ENCODE measurements at regions not wholly inside any gene's neighbourhood (a gene's known extent, or its start where the extent isn't known, plus 50 kb on each side); places are given as distances from the start of the nearest gene placed in this dataset.

- no peak overlapping the region for H3K4me3 ChIP-seq (ENCODE audit: low read depth, low read length)
- TF ChIP-seq MYC (IDR thresholded peaks at IDR 0.05; ENCODE audit: low read depth, low read length) = no peak
- TF ChIP-seq CTCF (IDR thresholded peaks at IDR 0.05; ENCODE audit: low read depth, low read length) = no peak
- TF ChIP-seq POLR2A (IDR thresholded peaks at IDR 0.05; ENCODE audit: extremely low read depth, insufficient read length) = no peak
- TF ChIP-seq MAX (IDR thresholded peaks at IDR 0.05; ENCODE audit: low read depth, low read length) = no peak
- DNase-seq (ENCODE audit: low read depth) = no peak
Observed at GRCh38 chr1:94708811-94709210, 111.3 kb upstream of the SLC44A3 start.

DNA sequence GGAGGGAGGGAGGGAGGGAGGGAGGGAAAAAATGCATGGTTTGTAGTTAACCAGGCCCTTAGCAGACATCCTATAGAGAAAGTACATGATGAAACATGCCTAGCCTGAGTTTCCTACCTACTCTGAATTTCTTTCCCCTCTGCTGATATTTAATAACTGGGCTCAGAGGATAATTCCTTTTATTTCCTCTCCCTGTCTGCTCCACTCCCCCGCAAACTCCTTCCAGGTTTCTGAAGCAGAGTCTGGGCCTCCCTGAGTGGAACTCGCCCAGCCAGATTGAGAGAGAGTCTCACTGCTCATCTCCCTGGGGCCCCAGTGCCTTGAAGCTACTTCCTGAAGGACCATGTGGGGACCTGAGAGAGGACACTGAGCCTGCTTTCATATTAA lies 111.9 kb upstream of the SLC44A3 start:
- no peak overlapping the region for H3K4me3 ChIP-seq (ENCODE audit: low read depth, low read length)
- DNase-seq (ENCODE audit: low read depth) = peak; percentile 61
- no peak for TF ChIP-seq MAX (IDR thresholded peaks at IDR 0.05; ENCODE audit: low read depth, low read length)
- TF ChIP-seq MYC (IDR thresholded peaks at IDR 0.05; ENCODE audit: low read depth, low read length) = no peak
- no peak for TF ChIP-seq CTCF (IDR thresholded peaks at IDR 0.05; ENCODE audit: low read depth, low read length)
- no peak for TF ChIP-seq POLR2A (IDR thresholded peaks at IDR 0.05; ENCODE audit: extremely low read depth, insufficient read length)

- TF ChIP-seq MAX (IDR thresholded peaks at IDR 0.05; ENCODE audit: low read depth, low read length) = no peak
- no peak for TF ChIP-seq POLR2A (IDR thresholded peaks at IDR 0.05; ENCODE audit: extremely low read depth, insufficient read length)
- no peak for TF ChIP-seq MYC (IDR thresholded peaks at IDR 0.05; ENCODE audit: low read depth, low read length)
- TF ChIP-seq CTCF (IDR thresholded peaks at IDR 0.05; ENCODE audit: low read depth, low read length) = no peak
- H3K4me3 ChIP-seq (ENCODE audit: low read depth, low read length) = no peak overlapping the region
Observed at GRCh38 chr1:94707321-94708298, 112.5 kb upstream of the SLC44A3 start.

DNA sequence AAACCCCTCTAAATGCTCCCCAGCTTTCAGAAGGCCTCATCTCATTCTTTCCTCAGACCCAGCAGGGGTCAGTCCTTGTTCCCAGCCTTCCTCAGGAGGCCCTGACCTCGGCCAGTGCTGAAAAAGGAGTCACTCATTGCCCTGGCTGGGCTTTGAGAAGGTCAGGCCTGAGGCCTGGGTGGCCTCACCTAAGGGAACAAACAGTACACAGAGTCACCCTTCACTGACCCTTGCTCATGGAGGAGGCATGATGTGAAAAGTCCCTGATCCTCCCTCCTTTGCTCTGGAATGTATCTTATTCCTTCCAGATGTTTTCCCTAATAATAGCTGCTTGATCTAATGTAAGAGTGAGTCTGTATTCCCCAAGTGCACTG lies 117.7 kb upstream of the SLC44A3 start:
- DNase-seq (ENCODE audit: low read depth) = no peak
- no peak for TF ChIP-seq POLR2A (IDR thresholded peaks at IDR 0.05; ENCODE audit: extremely low read depth, insufficient read length)
- no peak for TF ChIP-seq MAX (IDR thresholded peaks at IDR 0.05; ENCODE audit: low read depth, low read length)
- no peak for TF ChIP-seq CTCF (IDR thresholded peaks at IDR 0.05; ENCODE audit: low read depth, low read length)
- TF ChIP-seq MYC (IDR thresholded peaks at IDR 0.05; ENCODE audit: low read depth, low read length) = no peak
- H3K4me3 ChIP-seq (ENCODE audit: low read depth, low read length) = no peak overlapping the region

More at GRCh38 chr1:94707321-94708298, 112.5 kb upstream of the SLC44A3 start:
- DNase-seq (ENCODE audit: low read depth) = no peak

- no peak for DNase-seq (ENCODE audit: low read depth)
- no peak for TF ChIP-seq MYC (IDR thresholded peaks at IDR 0.05; ENCODE audit: low read depth, low read length)
- TF ChIP-seq MAX (IDR thresholded peaks at IDR 0.05; ENCODE audit: low read depth, low read length) = no peak
- TF ChIP-seq CTCF (IDR thresholded peaks at IDR 0.05; ENCODE audit: low read depth, low read length) = no peak
- TF ChIP-seq POLR2A (IDR thresholded peaks at IDR 0.05; ENCODE audit: extremely low read depth, insufficient read length) = no peak
- H3K4me3 ChIP-seq (ENCODE audit: low read depth, low read length) = no peak overlapping the region
Observed at GRCh38 chr1:94701796-94702441, 118.2 kb upstream of the SLC44A3 start.

Measured in NB4 (cell line).